ENCODE measurements at regions not wholly inside any gene's neighbourhood (a gene's known extent, or its start where the extent isn't known, plus 50 kb on each side); places are given as distances from the start of the nearest gene placed in this dataset.

GRCh38 chr3:10683106-10683505 lies 132.9 kb upstream of the SLC6A11 start:
- Histone ChIP-seq H3F3A (ENCODE audit: insufficient read depth) (no peaks in the 10 kb centered on the region), H3K4me3 (no peak overlapping the region), H2AFZ (no peak overlapping the region), H3K9me2 (ENCODE audit: insufficient read depth) (no peaks in the 10 kb centered on the region), H4K20me1 (ENCODE audit: insufficient read depth) (no peaks in the 10 kb centered on the region), H3K36me3 (ENCODE audit: low read depth) (no peaks in the 10 kb centered on the region), H3K27ac (no peak overlapping the region), H3K79me2 (ENCODE audit: insufficient read depth) (no peaks in the 10 kb centered on the region), H3K4me1 (ENCODE audit: insufficient read depth) (no peaks in the 10 kb centered on the region), H3K27me3 (replicated peaks; ENCODE audit: insufficient read depth) (no peaks in the 10 kb centered on the region; the same call in 1 of the 2 replicates), H3K9me3 (ENCODE audit: low read depth) (no peaks in the 10 kb centered on the region), H3K9ac (no peak overlapping the region), H3K4me2 (ENCODE audit: unreplicated experiment) (no peak overlapping the region)
- no peak for TF ChIP-seq EZH2 (IDR thresholded peaks at IDR 0.05; ENCODE audit: insufficient read depth, poor library complexity, severe bottlenecking)
- no peak for TF ChIP-seq EZH2phosphoT487 (IDR thresholded peaks at IDR 0.05; ENCODE audit: insufficient read depth, low read depth)
- in situ Hi-C loops (cut with MboI): no loop called here
- peak; percentile 13 for DNase-seq
- 0% methylated on average over 1 of the region's 1 CpG for WGBS, 2 experiments (ENCODE audit: low coverage in 1 of 2, low lambda C conversion rate in 2 of 2, missing lambda C conversion rate in 2 of 2)

GRCh38 chr3:10688126-10688525 lies 127.9 kb upstream of the SLC6A11 start:
- DNase-seq: no peak
- Histone ChIP-seq H3K4me3 (no peak overlapping the region), H3K9ac (no peak overlapping the region), H2AFZ (no peak overlapping the region), H3K27ac (no peak overlapping the region), H3K9me2 (ENCODE audit: insufficient read depth) (no peaks in the 10 kb centered on the region), H3K9me3 (ENCODE audit: low read depth) (no peaks in the 10 kb centered on the region), H3F3A (ENCODE audit: insufficient read depth) (no peaks in the 10 kb centered on the region), H3K4me2 (ENCODE audit: unreplicated experiment) (no peak overlapping the region), H3K27me3 (replicated peaks; ENCODE audit: insufficient read depth) (peaks cover 12% of the 10 kb centered on the region), H3K4me1 (ENCODE audit: insufficient read depth) (no peaks in the 10 kb centered on the region), H3K36me3 (ENCODE audit: low read depth) (no peaks in the 10 kb centered on the region), H3K79me2 (ENCODE audit: insufficient read depth) (no peaks in the 10 kb centered on the region), H4K20me1 (ENCODE audit: insufficient read depth) (no peaks in the 10 kb centered on the region)
- in situ Hi-C loops (cut with MboI): no loop called here
- WGBS, 2 experiments (ENCODE audit: low coverage in 1 of 2, low lambda C conversion rate in 2 of 2, missing lambda C conversion rate in 2 of 2): 33 to 41% methylated on average over 1 of the region's 1 CpG
- no peak for TF ChIP-seq EZH2phosphoT487 (IDR thresholded peaks at IDR 0.05; ENCODE audit: insufficient read depth, low read depth)

GRCh38 chr3:10688548-10689172 lies 127.4 kb upstream of the SLC6A11 start:
- H3K36me3 ChIP-seq (ENCODE audit: low read depth): no peaks in the 10 kb centered on the region
- no peak overlapping the region for H3K27ac ChIP-seq
- no peak for TF ChIP-seq EZH2 (IDR thresholded peaks at IDR 0.05; ENCODE audit: insufficient read depth, poor library complexity, severe bottlenecking)
- no peak for TF ChIP-seq EZH2phosphoT487 (IDR thresholded peaks at IDR 0.05; ENCODE audit: insufficient read depth, low read depth)
- no peak overlapping the region for H3K4me3 ChIP-seq
- no peak overlapping the region for H3K4me2 ChIP-seq (ENCODE audit: unreplicated experiment)
- no peaks in the 10 kb centered on the region for H3K9me3 ChIP-seq (ENCODE audit: low read depth)
- H2AFZ ChIP-seq: no peak overlapping the region
- H3K9ac ChIP-seq: no peak overlapping the region
- peaks cover 16% of the 10 kb centered on the region for H3K27me3 ChIP-seq (replicated peaks; ENCODE audit: insufficient read depth)
- in situ Hi-C loops (cut with MboI): no loop called here
- H4K20me1 ChIP-seq (ENCODE audit: insufficient read depth): no peaks in the 10 kb centered on the region
- WGBS, 2 experiments (ENCODE audit: low coverage in 1 of 2, low lambda C conversion rate in 2 of 2, missing lambda C conversion rate in 2 of 2): 34 to 35% methylated on average over 8 of the region's 8 CpGs
- DNase-seq: no peak
- H3K79me2 ChIP-seq (ENCODE audit: insufficient read depth): no peaks in the 10 kb centered on the region
- no peaks in the 10 kb centered on the region for H3K9me2 ChIP-seq (ENCODE audit: insufficient read depth)
- no peaks in the 10 kb centered on the region for H3F3A ChIP-seq (ENCODE audit: insufficient read depth)
- H3K4me1 ChIP-seq (ENCODE audit: insufficient read depth): no peaks in the 10 kb centered on the region

- Histone ChIP-seq H3K9ac (no peak overlapping the region), H3K27ac (no peak overlapping the region), H4K20me1 (ENCODE audit: insufficient read depth) (no peaks in the 10 kb centered on the region), H3K4me1 (ENCODE audit: insufficient read depth) (no peaks in the 10 kb centered on the region), H3K9me2 (ENCODE audit: insufficient read depth) (no peaks in the 10 kb centered on the region), H3K4me3 (no peak overlapping the region), H3K79me2 (ENCODE audit: insufficient read depth) (no peaks in the 10 kb centered on the region), H3K9me3 (ENCODE audit: low read depth) (no peaks in the 10 kb centered on the region), H3K27me3 (replicated peaks; ENCODE audit: insufficient read depth) (peaks cover 17% of the 10 kb centered on the region), H3F3A (ENCODE audit: insufficient read depth) (no peaks in the 10 kb centered on the region), H3K36me3 (ENCODE audit: low read depth) (no peaks in the 10 kb centered on the region), H3K4me2 (ENCODE audit: unreplicated experiment) (no peak overlapping the region), H2AFZ (no peak overlapping the region)
- WGBS, 2 experiments (ENCODE audit: low coverage in 1 of 2, low lambda C conversion rate in 2 of 2, missing lambda C conversion rate in 2 of 2): 2% methylated on average over 11 of the region's 11 CpGs
- in situ Hi-C loops (cut with MboI): no loop called here
- DNase-seq: no peak
- TF ChIP-seq EZH2 (IDR thresholded peaks at IDR 0.05; ENCODE audit: insufficient read depth, poor library complexity, severe bottlenecking) (no peak), EZH2phosphoT487 (IDR thresholded peaks at IDR 0.05; ENCODE audit: insufficient read depth, low read depth) (no peak)
Observed at GRCh38 chr3:10692039-10692622, 123.9 kb upstream of the SLC6A11 start.
